GM19438 (cell line): ENCODE measurements at regions not wholly inside any gene's neighbourhood (a gene's known extent, or its start where the extent isn't known, plus 50 kb on each side); places are given as distances from the start of the nearest gene placed in this dataset.

Source experiments
- ATAC-seq: cut with Tn5 transposase; IDR thresholded peaks from one replicate; pipeline ENCODE4 v1.9.1; 2021; ENCODE audit warnings: low read depth; ENCODE audit not compliant: unreplicated experiment

DNA sequence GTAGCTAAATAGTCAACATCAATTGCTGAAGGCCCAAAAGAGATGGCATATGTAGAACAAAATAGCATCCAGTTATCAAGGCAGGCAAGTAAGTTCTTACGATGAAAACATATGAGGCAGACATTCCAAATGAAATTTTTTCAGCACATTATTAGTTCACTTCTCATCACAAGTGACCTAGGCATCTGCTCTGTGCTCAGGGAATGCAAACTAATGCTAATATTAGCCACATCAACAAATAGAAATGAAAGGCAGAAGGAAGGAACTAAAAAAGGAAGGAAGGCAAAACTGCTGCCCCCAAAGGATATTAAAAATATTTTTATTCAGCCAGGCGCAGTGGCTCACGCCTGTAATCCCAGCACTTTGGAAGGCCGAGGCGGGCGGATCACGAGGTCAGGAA, 51.2 kb upstream of the ROCK1 start:
- no peak for ATAC-seq

- ATAC-seq = no peak
Measured at GRCh38 chr18:21163647-21164547, 52.3 kb upstream of the ROCK1 start.

- ATAC-seq = no peak
Measured at GRCh38 chr18:21164548-21165095, 53.0 kb upstream of the ROCK1 start.

DNA sequence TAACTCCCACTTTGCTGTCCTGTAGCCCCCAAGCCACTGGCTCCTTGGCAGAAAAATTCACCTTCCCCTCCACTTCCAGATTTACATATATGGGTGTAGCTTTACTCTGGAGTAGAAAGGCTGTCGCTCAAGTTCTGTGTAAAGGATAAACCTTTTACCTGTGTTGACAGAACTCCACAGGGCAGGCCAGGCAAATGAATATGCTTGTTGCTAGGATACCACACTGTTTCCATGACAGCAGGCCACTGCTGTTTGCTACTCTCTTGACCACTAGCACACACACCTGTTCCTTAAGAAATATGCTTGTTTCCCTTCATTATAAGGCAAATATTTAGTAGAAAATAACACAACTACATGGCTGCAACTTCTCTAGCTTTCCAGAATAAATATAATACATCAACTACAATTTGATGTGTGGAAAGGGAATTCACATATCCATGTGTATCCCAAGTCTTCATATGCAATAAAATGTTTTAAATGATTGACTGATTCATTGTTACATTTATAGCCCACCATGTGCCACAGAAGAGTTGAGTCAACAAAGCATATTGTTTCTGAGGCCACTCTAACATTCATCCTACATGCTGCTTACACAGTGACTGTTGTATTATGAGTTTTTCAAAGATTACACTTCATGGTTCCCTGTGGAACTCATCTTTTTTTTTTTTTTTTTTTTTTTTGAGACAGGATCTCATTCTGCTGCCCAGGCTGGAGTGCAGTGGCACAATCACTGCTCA, 56.2 kb upstream of the ROCK1 start:
- no peak for ATAC-seq

- no peak for ATAC-seq
Measured at GRCh38 chr18:21168880-21169279, 57.3 kb upstream of the ROCK1 start.

- no peak for ATAC-seq
Measured at GRCh38 chr18:21177822-21178221, 64.2 kb upstream of the GREB1L start.

DNA sequence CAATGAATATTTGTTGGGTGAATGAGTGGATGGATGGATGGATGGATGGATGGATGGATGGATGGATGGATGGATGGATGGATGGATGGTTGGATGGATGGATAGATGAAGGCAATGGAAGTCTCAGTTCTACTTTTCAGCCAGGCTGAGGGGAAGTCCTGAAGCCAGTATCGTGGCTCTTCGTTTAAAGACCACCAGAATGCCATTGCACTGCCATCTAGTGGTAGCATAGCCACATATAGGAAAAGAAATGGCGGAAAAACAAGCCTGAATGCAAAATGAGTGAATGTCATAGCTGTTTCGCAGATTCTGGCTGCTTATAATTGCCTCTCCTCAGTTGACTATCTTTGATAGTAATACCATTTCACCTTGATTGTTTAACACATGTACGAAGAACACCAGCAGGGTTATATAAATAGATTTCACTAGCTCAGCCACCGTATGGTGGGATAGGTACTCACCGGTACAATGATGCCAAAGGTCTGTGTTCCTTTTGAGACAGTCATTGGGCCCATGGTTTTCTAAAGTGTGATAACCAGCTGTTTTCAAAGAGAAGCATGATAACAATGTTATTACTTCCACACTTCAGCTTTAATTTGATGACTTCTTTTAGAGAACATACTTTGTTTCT, 62.3 kb upstream of the GREB1L start:
- peak; percentile 77 for ATAC-seq

DNA sequence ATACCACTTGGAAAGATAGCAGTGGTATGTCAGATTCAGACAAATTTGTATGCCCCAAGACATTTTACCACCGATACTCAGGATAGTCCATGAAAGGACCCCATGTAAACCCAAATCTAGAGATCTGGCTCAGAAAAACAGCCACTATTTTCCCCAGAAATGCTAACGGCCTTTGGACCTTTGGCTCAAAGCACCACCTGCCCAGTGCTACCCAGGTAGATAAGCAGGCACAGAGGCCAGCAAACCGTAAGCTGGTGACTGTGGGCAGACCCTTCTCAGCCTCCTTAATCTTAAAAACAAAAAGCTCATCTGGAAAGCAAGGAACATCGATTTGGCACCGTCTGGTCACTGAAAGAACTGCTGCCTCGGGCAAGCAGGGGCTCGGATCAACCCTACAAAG, 61.4 kb upstream of the GREB1L start:
- no peak for ATAC-seq

DNA sequence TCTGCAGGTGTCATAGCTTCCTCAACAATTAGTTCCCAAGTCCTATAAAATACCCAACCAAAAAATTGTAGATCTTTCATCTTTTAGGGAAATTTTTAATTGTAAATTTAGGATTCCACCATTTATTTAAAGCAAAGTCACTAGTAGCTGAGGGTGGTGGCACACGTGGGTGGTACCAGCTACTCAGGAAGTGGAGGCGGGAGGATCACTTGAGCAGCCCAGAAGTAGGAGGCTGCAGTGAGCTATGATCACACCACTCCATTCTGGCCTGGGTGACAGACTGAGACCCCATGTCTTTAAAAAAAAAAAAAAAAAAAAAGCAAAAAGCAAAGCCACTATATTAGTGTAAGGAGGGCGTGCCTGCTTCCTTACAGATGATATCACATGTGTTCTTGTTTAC, 60.3 kb upstream of the GREB1L start:
- no peak for ATAC-seq

DNA sequence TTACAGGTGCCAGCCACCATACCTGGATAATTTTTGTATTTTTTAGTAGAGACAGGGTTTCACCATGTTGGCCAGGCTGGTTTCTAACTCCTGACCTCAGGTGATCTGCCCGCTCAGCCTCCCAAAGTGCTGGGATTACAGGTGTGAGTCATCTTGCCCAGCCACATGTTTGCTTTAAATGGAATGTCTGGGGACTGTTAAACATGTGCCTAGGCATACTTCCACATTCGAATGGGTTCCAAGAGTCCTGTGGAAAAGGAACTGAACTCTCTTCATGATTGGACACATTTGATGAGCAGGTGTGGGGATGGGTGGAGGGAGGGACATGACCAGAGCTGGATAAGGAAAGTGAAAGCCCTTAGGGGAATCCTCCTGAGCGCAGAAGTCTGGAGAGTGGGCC, 58.4 kb upstream of the GREB1L start:
- ATAC-seq = no peak

- no peak for ATAC-seq
Measured at GRCh38 chr18:21184396-21184996, 57.5 kb upstream of the GREB1L start.

GRCh38 chr18:21187886-21188285, 54.1 kb upstream of the GREB1L start:
- no peak for ATAC-seq

DNA sequence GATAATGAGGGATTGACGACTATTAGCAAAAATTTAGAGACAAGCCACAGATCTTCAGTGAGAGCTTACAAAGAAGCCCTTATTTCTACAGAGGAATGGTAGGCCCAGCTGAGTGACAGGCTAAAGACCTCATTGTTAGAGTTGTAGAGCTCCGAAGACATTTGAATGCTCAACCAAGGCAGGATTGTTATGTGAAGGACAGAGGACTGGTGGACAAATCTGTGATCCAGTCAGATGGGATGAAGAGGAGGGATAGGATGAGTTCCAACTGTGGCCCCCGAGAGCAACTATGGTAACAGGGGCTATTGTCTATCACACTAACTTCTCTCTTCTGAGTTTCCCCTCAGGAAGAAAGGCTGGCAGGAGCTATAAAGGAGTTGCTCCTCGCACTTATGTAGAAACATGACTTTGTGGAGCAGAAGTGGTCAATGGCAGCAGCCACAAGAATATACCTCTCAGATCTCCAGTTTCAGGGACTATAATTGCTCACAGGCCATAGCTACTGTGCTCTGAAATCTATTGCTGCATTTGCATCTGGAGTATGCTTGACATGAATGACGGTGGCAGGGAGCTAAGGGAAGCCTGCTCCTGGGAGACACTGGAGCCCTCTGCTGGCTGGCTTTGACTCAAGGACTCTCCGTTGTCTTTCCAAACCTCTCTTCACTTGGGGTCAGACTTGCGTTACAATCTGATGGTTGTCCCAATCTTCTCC, 50.3 kb upstream of the GREB1L start:
- ATAC-seq = no peak
